Activated naive CD4-positive, alpha-beta T cell treated with anti-CD3 and anti-CD28 coated beads for 36 hours (primary cell): ENCODE measurements at regions not wholly inside any gene's neighbourhood (a gene's known extent, or its start where the extent isn't known, plus 50 kb on each side); places are given as distances from the start of the nearest gene placed in this dataset.
A peak's percentile ranks its signal among the peaks of the same experiment; 100 is the strongest.

Experiments used
- CTCF ChIA-PET: fragments of 350-600 bp; sonication (Branson Sonifier 250); formaldehyde crosslinking; loops from one replicate; lab custom pipeline; 2021; ENCODE audit warnings: antibody characterized with exemption; lab: Charles Lee
- DNase-seq: peaks from one replicate; pipeline ENCODE4 v3.0.0-alpha.2; 2020
- H3K27ac Mint-ChIP-seq: one replicate; pipeline ENCODE4 v1.8.0; 2021; ENCODE audit warnings: mild to moderate bottlenecking, mixed read lengths
- H3K27me3 Mint-ChIP-seq: one replicate; pipeline ENCODE4 v1.8.0; 2021; ENCODE audit warnings: low read depth, mixed read lengths
- H3K36me3 Mint-ChIP-seq: one replicate; pipeline ENCODE4 v1.8.0; 2021; ENCODE audit warnings: low read depth, mixed read lengths
- H3K4me1 Mint-ChIP-seq: one replicate; pipeline ENCODE4 v1.8.0; 2021; ENCODE audit warnings: low read depth, mixed read lengths
- H3K4me3 Mint-ChIP-seq: one replicate; pipeline ENCODE4 v1.8.0; 2021; ENCODE audit warnings: mild to moderate bottlenecking, moderate library complexity, mixed read lengths
- H3K9me3 Mint-ChIP-seq: one replicate; pipeline ENCODE4 v1.8.0; 2021; ENCODE audit warnings: mixed read lengths
- intact Hi-C: fragments of 100-400 bp; cut with micrococcal nuclease; formaldehyde crosslinking; loops from one replicate; pipeline ENCODE4 v1.15.1; 2023

- H3K27ac Mint-ChIP-seq: no peak overlapping the region
- no peaks in the 10 kb centered on the region for H3K36me3 Mint-ChIP-seq
- H3K27me3 Mint-ChIP-seq: no peaks in the 10 kb centered on the region
- intact Hi-C loops: loop anchor here (2.0 kb wide), 2 partner anchors 42 to 548 kb away; partner anchors contain the start of gene TRIB2
- DNase-seq: no peak
- H3K4me1 Mint-ChIP-seq: peaks cover 50% of the 10 kb centered on the region
- CTCF ChIA-PET: interaction anchor here (1.0 to 1.4 kb wide), 4 partner anchors 16 to 560 kb away, joined by 3 to 5 read pairs (median 3); partner anchors contain the start of gene TRIB2
- H3K4me3 Mint-ChIP-seq: no peak overlapping the region
- no peaks in the 10 kb centered on the region for H3K9me3 Mint-ChIP-seq
Observed at GRCh38 chr2:12168791-12169388, 422.5 kb downstream of the LPIN1 start.

GRCh38 chr2:12169721-12170120, 423.3 kb downstream of the LPIN1 start:
- intact Hi-C loops: loop anchor here (2.0 kb wide), 2 partner anchors 43 to 547 kb away; partner anchors contain the start of gene TRIB2
- no peaks in the 10 kb centered on the region for H3K27me3 Mint-ChIP-seq

GRCh38 chr2:12170121-12170520, 423.7 kb downstream of the LPIN1 start:
- H3K9me3 Mint-ChIP-seq: no peaks in the 10 kb centered on the region
- no peak overlapping the region for H3K27ac Mint-ChIP-seq
- no peak for DNase-seq
- intact Hi-C loops: no loop called here
- no peaks in the 10 kb centered on the region for H3K36me3 Mint-ChIP-seq
- H3K4me1 Mint-ChIP-seq: peaks cover 40% of the 10 kb centered on the region
- CTCF ChIA-PET: interaction anchor here (0.6 to 1.4 kb wide), 3 partner anchors 15 to 558 kb away, joined by 3 to 6 read pairs (median 3); no protein-coding TSS in a partner anchor
- no peak overlapping the region for H3K4me3 Mint-ChIP-seq
- no peaks in the 10 kb centered on the region for H3K27me3 Mint-ChIP-seq

More at GRCh38 chr2:12169721-12170120, 423.3 kb downstream of the LPIN1 start:
- CTCF ChIA-PET: interaction anchor here (1.0 to 1.4 kb wide), 4 partner anchors 15 to 559 kb away, joined by 3 to 5 read pairs (median 3); partner anchors contain the start of gene TRIB2
- H3K27ac Mint-ChIP-seq: no peak overlapping the region
- no peaks in the 10 kb centered on the region for H3K9me3 Mint-ChIP-seq
- H3K36me3 Mint-ChIP-seq: no peaks in the 10 kb centered on the region
- peaks cover 42% of the 10 kb centered on the region for H3K4me1 Mint-ChIP-seq
- H3K4me3 Mint-ChIP-seq: no peak overlapping the region
- peak; percentile 69 for DNase-seq

- intact Hi-C loops: no loop called here
- no peaks in the 10 kb centered on the region for H3K27me3 Mint-ChIP-seq
- no peaks in the 10 kb centered on the region for H3K36me3 Mint-ChIP-seq
- no peak for DNase-seq
- CTCF ChIA-PET: no interaction called here
- peaks cover 61% of the 10 kb centered on the region for H3K4me1 Mint-ChIP-seq
- H3K4me3 Mint-ChIP-seq: no peak overlapping the region
- H3K27ac Mint-ChIP-seq: no peak overlapping the region
- no peaks in the 10 kb centered on the region for H3K9me3 Mint-ChIP-seq
Observed at GRCh38 chr2:12173271-12173942, 427.0 kb downstream of the LPIN1 start.

- Mint-ChIP-seq H3K36me3 (no peaks in the 10 kb centered on the region), H3K27me3 (no peaks in the 10 kb centered on the region), H3K9me3 (no peaks in the 10 kb centered on the region), H3K4me1 (peaks cover 61% of the 10 kb centered on the region), H3K27ac (no peak overlapping the region), H3K4me3 (no peak overlapping the region)
- DNase-seq: no peak
- intact Hi-C loops: no loop called here
- CTCF ChIA-PET: no interaction called here
Observed at GRCh38 chr2:12173943-12174340, 427.5 kb downstream of the LPIN1 start.

- Mint-ChIP-seq H3K4me1 (peaks cover 47% of the 10 kb centered on the region), H3K9me3 (no peaks in the 10 kb centered on the region), H3K27ac (no peak overlapping the region), H3K36me3 (no peaks in the 10 kb centered on the region), H3K4me3 (no peak overlapping the region), H3K27me3 (no peaks in the 10 kb centered on the region)
- no peak for DNase-seq
- intact Hi-C loops: loop anchor here (5.0 kb wide), 4 partner anchors 117 to 327 kb away; no protein-coding TSS in a partner anchor
- CTCF ChIA-PET: no interaction called here
Observed at GRCh38 chr2:12175323-12175722, 428.9 kb downstream of the LPIN1 start.

- peak overlapping the region; percentile 11 for H3K4me3 Mint-ChIP-seq
Observed at GRCh38 chr2:12176623-12177454, 430.4 kb downstream of the LPIN1 start.

GRCh38 chr2:12177455-12178288, 431.2 kb downstream of the LPIN1 start:
- Mint-ChIP-seq H3K27me3 (no peaks in the 10 kb centered on the region), H3K36me3 (no peaks in the 10 kb centered on the region), H3K4me3 (no peak overlapping the region), H3K27ac (no peak overlapping the region), H3K9me3 (no peaks in the 10 kb centered on the region), H3K4me1 (peaks cover 39% of the 10 kb centered on the region)
- CTCF ChIA-PET: interaction anchor here (1.3 kb wide), 1 partner anchor 10 kb away, joined by 3 read pairs; no protein-coding TSS in a partner anchor
- peak; percentile 54 for DNase-seq
- intact Hi-C loops: loop anchor here (2.0 to 5.0 kb wide), 5 partner anchors 115 to 347 kb away; no protein-coding TSS in a partner anchor

More at GRCh38 chr2:12176623-12177454, 430.4 kb downstream of the LPIN1 start:
- CTCF ChIA-PET: no interaction called here
- DNase-seq: peak; percentile 49
- no peaks in the 10 kb centered on the region for H3K27me3 Mint-ChIP-seq
- H3K27ac Mint-ChIP-seq: no peak overlapping the region
- no peaks in the 10 kb centered on the region for H3K9me3 Mint-ChIP-seq
- H3K4me1 Mint-ChIP-seq: peaks cover 40% of the 10 kb centered on the region
- H3K36me3 Mint-ChIP-seq: no peaks in the 10 kb centered on the region
- intact Hi-C loops: loop anchor here (2.0 to 5.0 kb wide), 5 partner anchors 115 to 346 kb away; no protein-coding TSS in a partner anchor

- Mint-ChIP-seq H3K9me3 (no peaks in the 10 kb centered on the region), H3K4me3 (no peak overlapping the region), H3K36me3 (no peaks in the 10 kb centered on the region), H3K27me3 (no peaks in the 10 kb centered on the region), H3K27ac (no peak overlapping the region), H3K4me1 (peaks cover 39% of the 10 kb centered on the region)
- intact Hi-C loops: loop anchor here (5.0 kb wide), 4 partner anchors 114 to 324 kb away; no protein-coding TSS in a partner anchor
- no peak for DNase-seq
- CTCF ChIA-PET: interaction anchor here (0.6 to 1.3 kb wide), 2 partner anchors 9 to 102 kb away, joined by 3 read pairs; no protein-coding TSS in a partner anchor
Observed at GRCh38 chr2:12178289-12179080, 432.1 kb downstream of the LPIN1 start.

- no peak for DNase-seq
- H3K36me3 Mint-ChIP-seq: no peaks in the 10 kb centered on the region
- H3K9me3 Mint-ChIP-seq: no peaks in the 10 kb centered on the region
- no peak overlapping the region for H3K27ac Mint-ChIP-seq
- H3K4me1 Mint-ChIP-seq: peaks cover 37% of the 10 kb centered on the region
- no peak overlapping the region for H3K4me3 Mint-ChIP-seq
- CTCF ChIA-PET: no interaction called here
- intact Hi-C loops: no loop called here
- no peaks in the 10 kb centered on the region for H3K27me3 Mint-ChIP-seq
Observed at GRCh38 chr2:12180031-12180430, 433.6 kb downstream of the LPIN1 start.
